NAMALWA (cell line): ENCODE measurements at regions not wholly inside any gene's neighbourhood (a gene's known extent, or its start where the extent isn't known, plus 50 kb on each side); places are given as distances from the start of the nearest gene placed in this dataset.
"Not testable (repeated sequence)": the region's sequence is repeated elsewhere in the genome, so short reads cannot be mapped to it uniquely, and the experiment has no call there.

Source experiments
- DNase-seq: peaks from one replicate; pipeline ENCODE4 v3.0.0-alpha.2; 2015; ENCODE audit warnings: low spot score

- no peak for DNase-seq
Measured at GRCh38 chr9:82790875-82791274, 272.1 kb downstream of the RASEF start.

DNA sequence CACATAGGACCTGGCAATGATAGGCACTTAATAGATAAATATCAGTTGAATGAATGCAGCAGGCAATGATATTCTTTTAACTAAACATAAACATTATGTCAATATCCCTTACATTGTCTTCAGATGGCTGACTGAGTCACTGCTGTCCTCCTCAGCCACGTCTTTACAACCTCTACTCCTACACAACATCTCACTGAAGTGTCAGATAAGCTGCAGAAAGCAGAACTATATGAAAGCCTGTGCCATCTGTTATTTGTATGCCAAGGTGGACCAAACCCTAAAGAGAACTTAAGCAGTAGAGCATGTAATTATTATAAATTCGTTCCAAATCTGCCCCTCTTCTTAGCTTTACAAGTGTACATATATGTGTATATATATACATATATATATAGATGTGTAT is 271.2 kb downstream of the RASEF start:
- no peak for DNase-seq

DNA sequence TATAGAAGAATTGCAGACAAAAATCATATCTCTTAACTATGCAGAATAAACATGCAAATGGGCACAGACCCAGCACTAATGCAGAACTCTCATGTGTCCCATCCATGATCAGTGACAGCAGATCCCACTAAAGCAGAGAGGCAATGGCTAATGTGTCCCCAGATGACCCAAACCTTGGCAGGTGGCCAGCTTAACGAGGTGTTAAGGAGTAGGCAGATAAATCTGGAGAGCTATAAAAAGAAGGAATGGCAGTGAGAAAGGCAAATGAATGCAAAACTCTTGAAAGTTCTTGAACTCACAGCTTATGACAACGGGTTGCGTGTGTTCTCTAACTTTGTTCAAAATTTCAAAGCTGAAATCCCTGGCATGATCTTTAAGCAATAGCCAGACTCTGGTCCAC is 265.4 kb downstream of the RASEF start:
- no peak for DNase-seq

DNA sequence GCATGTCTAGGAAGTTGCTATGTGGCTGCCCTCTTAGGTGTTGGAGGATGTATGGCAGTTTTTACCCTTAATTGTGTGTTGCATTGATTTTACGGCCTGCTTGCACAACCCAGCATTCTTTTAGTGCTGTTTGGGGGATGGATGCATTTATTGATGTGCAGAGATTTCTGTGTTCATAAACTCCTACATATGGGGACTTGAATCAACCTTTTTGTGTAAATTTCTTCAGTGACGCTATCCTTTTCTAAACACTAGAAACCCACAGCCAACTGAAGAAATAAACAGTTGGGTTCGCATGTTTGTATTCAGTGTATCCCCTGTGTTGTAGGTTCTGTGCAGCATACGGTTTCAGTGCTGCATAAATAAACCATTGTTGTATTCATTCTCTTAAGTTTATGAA is 263.7 kb downstream of the RASEF start:
- no peak for DNase-seq

GRCh38 chr9:82805027-82805426 is 257.9 kb downstream of the RASEF start:
- DNase-seq = no peak

GRCh38 chr9:82808478-82808877 is 254.5 kb downstream of the RASEF start:
- no peak for DNase-seq

DNA sequence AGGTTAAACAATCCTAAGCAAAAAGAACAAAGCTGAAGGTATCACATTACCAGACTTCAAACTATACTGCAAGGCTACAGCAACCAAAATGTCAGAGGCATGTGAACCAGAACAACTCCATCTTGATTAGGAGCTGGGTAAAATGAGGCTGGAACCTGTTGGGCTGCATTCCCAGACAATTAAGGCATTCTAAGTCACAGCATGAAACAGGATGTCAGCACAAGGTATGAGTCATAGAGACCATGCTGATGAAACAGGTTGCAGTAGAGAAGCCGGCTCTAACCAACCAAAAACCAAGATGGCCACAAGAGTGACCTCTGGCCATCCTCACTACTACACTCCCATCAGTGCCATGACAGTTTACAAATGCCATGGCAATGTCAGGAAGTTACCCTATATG is 252.0 kb downstream of the RASEF start:
- no peak for DNase-seq

DNA sequence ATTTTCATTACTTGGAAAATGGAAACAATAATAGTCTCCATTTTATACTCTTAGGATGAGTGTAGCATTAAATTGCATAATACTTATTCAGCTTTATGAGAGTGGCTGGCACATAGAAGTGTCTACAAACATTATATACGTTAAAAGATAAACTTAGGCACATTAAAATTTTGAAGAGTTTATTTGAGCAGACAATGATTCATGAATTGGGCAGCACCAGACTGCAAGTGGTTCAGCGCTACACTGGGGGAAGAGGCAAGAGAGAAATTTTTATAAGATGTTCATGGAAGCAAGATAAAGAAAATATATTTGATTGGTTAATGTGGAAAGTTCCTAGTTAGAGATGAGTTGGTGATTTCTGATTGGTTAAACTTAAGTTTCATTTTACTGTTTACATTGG is 243.7 kb downstream of the RASEF start:
- no peak for DNase-seq

- no peak for DNase-seq
Measured at GRCh38 chr9:82820186-82820585, 242.8 kb downstream of the RASEF start.

- no peak for DNase-seq
Measured at GRCh38 chr9:82829818-82830217, 233.1 kb downstream of the RASEF start.

- DNase-seq = no peak
Measured at GRCh38 chr9:82865524-82865923, 197.4 kb downstream of the RASEF start.

DNA sequence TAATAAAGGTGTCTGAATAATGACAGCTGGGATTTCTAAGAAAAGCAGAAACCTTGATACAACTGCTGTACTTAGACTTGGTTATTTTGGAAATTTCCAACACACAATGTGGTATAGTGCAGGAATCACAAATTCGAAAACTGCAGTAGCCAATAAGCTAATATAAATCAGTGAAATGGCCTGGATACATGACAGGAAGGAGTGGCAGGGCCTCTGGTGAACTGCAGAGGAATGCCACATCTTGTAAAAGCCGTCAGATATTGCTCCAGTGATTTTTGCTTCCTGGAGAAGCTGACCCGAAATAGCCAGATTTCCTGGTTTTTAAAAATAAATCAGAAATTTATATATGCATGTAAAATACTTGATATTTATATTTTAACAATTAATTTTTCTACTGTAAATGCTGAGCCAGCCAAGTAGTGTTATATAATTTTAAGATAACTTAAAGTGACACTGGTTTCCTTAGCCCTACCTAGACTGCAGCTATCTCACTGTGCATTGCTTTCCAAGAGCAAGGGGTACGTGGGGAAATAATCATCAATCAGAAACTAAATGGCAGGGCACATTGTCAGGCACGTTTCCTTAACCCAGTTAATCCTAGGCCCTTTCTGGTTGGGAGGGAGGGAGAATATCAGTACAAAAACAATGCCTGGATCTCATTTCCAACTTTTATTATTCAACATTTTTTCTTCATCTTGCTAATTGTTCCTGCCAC is 182.4 kb downstream of the RASEF start:
- no peak for DNase-seq

- no peak for DNase-seq
Measured at GRCh38 chr9:82882138-82882537, 180.8 kb downstream of the RASEF start.

DNA sequence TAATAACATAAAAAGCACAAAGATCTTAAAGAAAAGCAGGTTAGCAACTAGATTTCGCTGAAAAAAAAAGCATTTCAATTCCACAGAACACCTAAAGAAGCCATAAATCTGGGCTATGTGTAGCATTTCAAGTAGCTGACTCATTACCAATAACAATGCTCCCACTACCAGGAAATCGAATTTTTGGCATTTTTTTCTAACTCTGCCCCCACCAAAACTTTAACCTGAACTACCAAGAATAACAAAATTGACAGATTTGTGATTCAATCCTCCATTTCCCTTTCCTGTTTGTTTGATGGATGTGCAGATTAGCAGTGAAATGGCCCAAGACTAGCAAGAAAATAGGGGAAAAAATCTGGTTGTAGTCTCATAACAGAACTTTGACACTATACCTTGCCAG is 180.2 kb downstream of the RASEF start:
- no peak for DNase-seq

GRCh38 chr9:82883436-82883835 is 179.5 kb downstream of the RASEF start:
- no peak for DNase-seq

- not testable (repeated sequence) for DNase-seq
Measured at GRCh38 chr9:82883974-82884373, 179.0 kb downstream of the RASEF start.

- no peak for DNase-seq
Measured at GRCh38 chr9:82890401-82890800, 172.5 kb downstream of the RASEF start.

DNA sequence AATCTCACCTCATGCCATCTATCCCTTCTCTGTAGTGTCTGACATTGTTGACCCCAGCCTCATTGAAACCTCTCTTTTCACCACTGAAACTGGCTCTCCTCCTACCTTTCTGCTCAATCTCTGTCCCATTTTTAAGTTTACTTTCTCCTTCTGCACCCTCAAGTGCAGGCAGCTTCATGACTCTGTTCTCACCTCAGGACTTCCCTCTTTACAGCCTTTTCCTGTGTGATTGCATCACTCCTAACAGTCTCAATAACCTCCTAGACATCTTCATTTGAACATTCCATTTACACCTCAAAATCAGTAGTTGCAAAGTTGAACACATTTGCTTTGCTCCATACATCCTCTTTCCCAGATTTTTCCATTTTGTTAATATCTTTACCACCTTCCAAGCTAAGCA is 172.1 kb downstream of the RASEF start:
- no peak for DNase-seq

- no peak for DNase-seq
Measured at GRCh38 chr9:82891321-82891720, 171.6 kb downstream of the RASEF start.

DNA sequence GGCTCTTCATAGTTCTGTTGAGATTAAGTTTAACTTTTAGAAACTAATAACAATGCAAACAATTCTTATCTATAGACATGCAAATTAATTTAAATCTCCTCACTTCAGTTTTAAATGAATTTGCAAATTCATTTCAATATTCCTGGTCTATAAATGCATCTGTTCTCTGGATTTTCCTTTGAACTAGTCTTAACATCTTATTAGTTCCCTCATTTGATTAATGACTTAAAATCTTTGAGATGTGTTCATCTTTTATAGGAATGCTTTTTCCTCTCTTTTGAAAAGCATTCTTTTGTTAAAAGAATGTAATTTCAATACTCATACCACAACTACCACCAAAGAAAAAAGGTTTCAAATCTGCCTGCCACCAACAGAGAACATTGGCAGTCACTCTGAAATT is 169.4 kb downstream of the RASEF start:
- no peak for DNase-seq

DNA sequence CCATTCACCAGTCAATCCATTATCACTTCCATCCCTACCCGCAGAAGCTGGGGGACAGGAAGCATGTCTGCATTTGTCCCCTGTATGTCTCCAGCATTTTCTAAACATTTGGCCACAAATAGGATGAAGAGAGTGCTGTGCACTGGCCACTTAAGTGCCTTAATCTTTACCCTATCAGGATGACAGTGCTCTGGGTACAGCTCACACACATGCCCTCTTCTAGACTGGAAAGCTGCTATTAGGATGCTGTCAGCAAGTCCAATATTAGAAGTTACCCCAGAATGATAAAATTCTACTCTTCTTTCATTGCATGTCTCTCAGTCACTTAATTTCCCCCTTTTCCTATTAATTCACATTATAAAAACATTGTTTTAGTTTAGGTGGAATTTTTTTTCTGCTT is 168.4 kb downstream of the RASEF start:
- no peak for DNase-seq

DNA sequence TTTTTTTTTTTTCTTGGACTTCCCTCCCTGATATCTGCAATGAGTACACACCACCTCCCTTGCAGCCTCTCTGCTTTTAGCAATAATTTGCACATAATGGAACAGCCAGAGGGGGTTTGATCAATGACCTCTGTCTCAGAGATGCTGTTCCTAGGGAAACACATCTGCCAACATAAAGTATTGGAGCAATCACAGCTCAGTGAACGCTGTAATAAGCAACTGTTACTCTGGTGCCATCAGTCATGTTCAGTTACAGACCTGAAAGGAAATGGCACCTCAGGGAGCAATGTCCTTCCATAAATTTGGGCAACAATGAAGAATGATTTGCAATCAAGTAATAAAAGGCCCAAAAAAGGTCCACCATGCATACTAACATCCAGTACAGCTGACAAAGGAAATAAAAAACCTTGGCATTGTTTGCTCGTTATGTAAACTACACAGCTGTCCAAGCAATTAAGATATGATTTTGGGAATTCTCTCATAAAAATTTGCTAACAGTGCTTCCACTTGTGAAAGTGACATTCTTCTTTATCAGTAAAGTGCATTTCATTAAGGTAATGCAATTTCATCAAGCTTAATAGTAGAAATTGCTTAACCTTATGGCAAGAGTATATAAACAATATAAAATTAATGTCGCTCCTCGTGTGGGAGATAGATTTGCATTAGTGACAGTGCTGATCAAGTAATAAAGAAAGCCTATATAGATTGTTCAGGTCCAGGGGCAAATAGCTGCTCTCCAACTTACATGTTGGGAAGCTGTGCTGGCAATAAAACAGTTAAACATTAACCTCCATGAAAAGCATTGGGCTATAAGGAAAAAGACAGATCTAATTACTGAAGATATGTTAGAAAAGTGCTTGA is 167.8 kb downstream of the RASEF start:
- no peak for DNase-seq

GRCh38 chr9:82895822-82896110 is 167.2 kb downstream of the RASEF start:
- no peak for DNase-seq

GRCh38 chr9:82903503-82903902 is 159.4 kb downstream of the RASEF start:
- DNase-seq = peak; percentile 5
